ENCODE measurements at regions not wholly inside any gene's neighbourhood (a gene's known extent, or its start where the extent isn't known, plus 50 kb on each side); places are given as distances from the start of the nearest gene placed in this dataset.

Small RNAs in the stretch of these regions (small RNA-seq; reads per million reads assigned to genes)
- gene AC007450.3: 0 reads per million in 3 experiments
- 0 reads per million in 3 experiments for gene HIGD1AP8
- gene RNU7-60P: 0 to 0.24 (median 0.03) reads per million in 3 experiments
